NT2/D1 (cell line): ENCODE measurements at regions not wholly inside any gene's neighbourhood (a gene's known extent, or its start where the extent isn't known, plus 50 kb on each side); places are given as distances from the start of the nearest gene placed in this dataset.

Experiments
- SUZ12 ChIP-seq: IDR thresholded peaks from 2 replicates; pipeline ENCODE4 v1.6.1; 2011; ENCODE audit not compliant: insufficient read length, insufficient read depth; ENCODE audit errors: extremely low read depth
- YY1 ChIP-seq: IDR thresholded peaks from 2 replicates; pipeline ENCODE4 v1.6.1; 2011; ENCODE audit not compliant: insufficient read length, insufficient read depth

GRCh38 chr6:22513667-22514066, 55.7 kb upstream of the HDGFL1 start:
- TF ChIP-seq YY1 = no peak
- TF ChIP-seq SUZ12 = no peak
